Naive thymus-derived CD4-positive, alpha-beta T cell (primary cell): ENCODE measurements at regions not wholly inside any gene's neighbourhood (a gene's known extent, or its start where the extent isn't known, plus 50 kb on each side); places are given as distances from the start of the nearest gene placed in this dataset.
A peak's percentile ranks its signal among the peaks of the same experiment; 100 is the strongest.

Experiments used
- ATAC-seq: fragments of 150-1000 bp; cut with Tn5 transposase; 2 replicates; pipeline ENCODE4 v1.10.0; 2021; ENCODE audit warnings: mild to moderate bottlenecking, moderate library complexity
- CTCF ChIA-PET: fragments of 350-600 bp; sonication (Branson Sonifier 250); formaldehyde crosslinking; loops from one replicate; lab custom pipeline; 2021; ENCODE audit warnings: antibody characterized with exemption; lab: Charles Lee
- POLR2A ChIA-PET: fragments of 350-600 bp; sonication (Branson Sonifier 250); formaldehyde crosslinking; loops from one replicate; lab custom pipeline; 2021; ENCODE audit warnings: antibody characterized with exemption, inconsistent platforms; lab: Charles Lee
- DNase-seq, 9 donors: peaks; one replicate each; pipeline versions ENCODE4 v3.0.0 to v3.0.0-alpha.2; 2020 to 2022; ENCODE audit warnings: mixed read lengths in 1 of 9
- H3K27ac ChIP-seq: one replicate; pipeline ENCODE4 v1.7.0; 2013; ENCODE audit warnings: mild to moderate bottlenecking, low read depth, low read length, moderate library complexity
- H3K27me3 ChIP-seq, 2 donors: one replicate each; pipeline ENCODE4 v1.7.0; 2013; ENCODE audit warnings: low read length in 2 of 2, mild to moderate bottlenecking in 2 of 2, moderate library complexity in 2 of 2; ENCODE audit not compliant: control insufficient read depth in 2 of 2, insufficient read depth in 2 of 2
- H3K36me3 ChIP-seq, 3 experiments: 1 replicate in 2 of 3; 2 replicates in 1 of 3; pipeline ENCODE4 v1.7.0; 2013; ENCODE audit warnings: low read length in 3 of 3, mild to moderate bottlenecking in 3 of 3, moderate library complexity in 1 of 3; ENCODE audit not compliant: insufficient read depth in 3 of 3, control insufficient read depth in 2 of 3
- H3K4me1 ChIP-seq, 2 donors: one replicate each; pipeline ENCODE4 v1.7.0; 2013; ENCODE audit warnings: low read length in 2 of 2, mild to moderate bottlenecking in 2 of 2, moderate library complexity in 1 of 2; ENCODE audit not compliant: control insufficient read depth in 2 of 2, insufficient read depth in 2 of 2
- H3K4me3 ChIP-seq: 2 replicates; pipeline ENCODE4 v1.7.0; 2013; ENCODE audit warnings: mild to moderate bottlenecking, low read length
- H3K9me3 ChIP-seq, 3 experiments: 1 replicate in 2 of 3; 2 replicates in 1 of 3; pipeline ENCODE4 v1.7.0; 2013; ENCODE audit warnings: low read length in 3 of 3; ENCODE audit not compliant: control insufficient read depth in 2 of 3
- H3K27ac Mint-ChIP-seq, 9 donors: one replicate each; pipeline ENCODE4 v1.8.0; 2020 to 2022; ENCODE audit warnings: mixed read lengths in 9 of 9, mild to moderate bottlenecking in 8 of 9, moderate library complexity in 5 of 9, inconsistent platforms in 2 of 9
- H3K27me3 Mint-ChIP-seq, 5 donors: one replicate each; pipeline ENCODE4 v1.8.0; 2021 to 2022; ENCODE audit warnings: mixed read lengths in 5 of 5, mild to moderate bottlenecking in 1 of 5
- H3K36me3 Mint-ChIP-seq, 5 donors: one replicate each; pipeline ENCODE4 v1.8.0; 2020 to 2022; ENCODE audit warnings: mixed read lengths in 5 of 5, mild to moderate bottlenecking in 3 of 5, inconsistent platforms in 1 of 5
- H3K4me1 Mint-ChIP-seq, 7 donors: one replicate each; pipeline ENCODE4 v1.8.0; 2020 to 2022; ENCODE audit warnings: mixed read lengths in 7 of 7, mild to moderate bottlenecking in 3 of 7, inconsistent platforms in 1 of 7
- H3K4me3 Mint-ChIP-seq, 10 donors: one replicate each; pipeline ENCODE4 v1.8.0; 2020 to 2022; ENCODE audit warnings: mild to moderate bottlenecking in 10 of 10, mixed read lengths in 10 of 10, moderate library complexity in 6 of 10, inconsistent platforms in 2 of 10
- H3K9me3 Mint-ChIP-seq, 11 donors: one replicate each; pipeline ENCODE4 v1.8.0; 2020 to 2022; ENCODE audit warnings: mixed read lengths in 11 of 11, mild to moderate bottlenecking in 4 of 11, inconsistent platforms in 1 of 11, moderate library complexity in 1 of 11
- intact Hi-C, 2 donors: fragments of 100-400 bp; cut with micrococcal nuclease; formaldehyde crosslinking; loops; one replicate each; pipeline ENCODE4 v1.15.1; 2023

GRCh38 chr11:82586581-82586980 lies 147.1 kb downstream of the FAM181B start:
- no peak for ATAC-seq
- no peak for DNase-seq
- ChIA-PET CTCF (no interaction called here), POLR2A (no interaction called here)
- Mint-ChIP-seq H3K9me3 (peaks cover 0 to 11% (median 0%) of the 10 kb centered on the region in 11 donors), H3K4me3 (no peak overlapping the region), H3K27me3 (peaks cover 0 to 5% (median 0%) of the 10 kb centered on the region in 5 donors), H3K36me3 (no peaks in the 10 kb centered on the region), H3K4me1 (no peaks in the 10 kb centered on the region), H3K27ac (no peak overlapping the region)
- H3K4me1 ChIP-seq = no peaks in the 10 kb centered on the region
- no peaks in the 10 kb centered on the region for H3K27me3 ChIP-seq
- no peaks in the 10 kb centered on the region for H3K9me3 ChIP-seq
- intact Hi-C loops = no loop called here
- no peaks in the 10 kb centered on the region for H3K36me3 ChIP-seq
- no peak overlapping the region for H3K4me3 ChIP-seq
- H3K27ac ChIP-seq = no peak overlapping the region

- no peaks in the 10 kb centered on the region for H3K4me1 ChIP-seq
- ChIA-PET CTCF (no interaction called here), POLR2A (no interaction called here)
- no peaks in the 10 kb centered on the region for H3K36me3 ChIP-seq
- ATAC-seq = no peak
- intact Hi-C loops = no loop called here
- H3K36me3 Mint-ChIP-seq = peaks cover 0 to 3% (median 0%) of the 10 kb centered on the region in 5 donors
- H3K27me3 Mint-ChIP-seq = peaks cover 0 to 21% (median 7%) of the 10 kb centered on the region in 5 donors
- no peak overlapping the region for H3K4me3 Mint-ChIP-seq
- no peak overlapping the region for H3K4me3 ChIP-seq
- H3K9me3 ChIP-seq = no peaks in the 10 kb centered on the region
- no peak overlapping the region for H3K27ac ChIP-seq
- H3K4me1 Mint-ChIP-seq = no peaks in the 10 kb centered on the region
- H3K27ac Mint-ChIP-seq = no peak overlapping the region
- DNase-seq = no peak
- H3K27me3 ChIP-seq = no peaks in the 10 kb centered on the region
- H3K9me3 Mint-ChIP-seq = peaks cover 0 to 6% (median 2%) of the 10 kb centered on the region in 11 donors
Measured at GRCh38 chr11:82577246-82577645, 156.4 kb downstream of the FAM181B start.

GRCh38 chr11:82560836-82561235 lies 172.8 kb downstream of the FAM181B start:
- intact Hi-C loops = no loop called here
- H3K27ac Mint-ChIP-seq = no peak overlapping the region
- DNase-seq = no peak

GRCh38 chr11:82559609-82560008 lies 174.1 kb downstream of the FAM181B start:
- CTCF ChIA-PET = no interaction called here
- intact Hi-C loops = no loop called here

More at GRCh38 chr11:82560836-82561235, 172.8 kb downstream of the FAM181B start:
- no peaks in the 10 kb centered on the region for H3K9me3 ChIP-seq
- H3K36me3 Mint-ChIP-seq = no peaks in the 10 kb centered on the region
- POLR2A ChIA-PET = no interaction called here
- H3K4me1 ChIP-seq = no peaks in the 10 kb centered on the region
- H3K36me3 ChIP-seq = no peaks in the 10 kb centered on the region
- no peak overlapping the region for H3K4me3 Mint-ChIP-seq
- no peaks in the 10 kb centered on the region for H3K4me1 Mint-ChIP-seq
- ATAC-seq = no peak
- H3K9me3 Mint-ChIP-seq = peaks cover 0 to 4% (median 0%) of the 10 kb centered on the region in 11 donors
- peaks cover 0 to 13% (median 4%) of the 10 kb centered on the region in 5 donors for H3K27me3 Mint-ChIP-seq
- no peaks in the 10 kb centered on the region for H3K27me3 ChIP-seq
- H3K27ac ChIP-seq = no peak overlapping the region
- CTCF ChIA-PET = no interaction called here
- H3K4me3 ChIP-seq = no peak overlapping the region

GRCh38 chr11:82557274-82557673 lies 176.4 kb downstream of the FAM181B start:
- H3K36me3 ChIP-seq = no peaks in the 10 kb centered on the region
- H3K27me3 ChIP-seq = no peaks in the 10 kb centered on the region
- no peaks in the 10 kb centered on the region for H3K4me1 ChIP-seq
- DNase-seq (no peak), ATAC-seq (peak; percentile 68)
- H3K4me3 Mint-ChIP-seq = no peak overlapping the region
- peaks cover 0 to 4% (median 0%) of the 10 kb centered on the region in 11 donors for H3K9me3 Mint-ChIP-seq
- H3K36me3 Mint-ChIP-seq = no peaks in the 10 kb centered on the region
- intact Hi-C loops = no loop called here
- H3K4me3 ChIP-seq = no peak overlapping the region
- CTCF ChIA-PET = no interaction called here
- no peak overlapping the region for H3K27ac ChIP-seq
- POLR2A ChIA-PET = interaction anchor here (0.6 kb wide), 1 partner anchor 850 kb away, joined by 3 read pairs; no protein-coding TSS in a partner anchor
- no peaks in the 10 kb centered on the region for H3K4me1 Mint-ChIP-seq
- H3K27ac Mint-ChIP-seq = no peak overlapping the region
- H3K27me3 Mint-ChIP-seq = peaks cover 0 to 16% (median 3%) of the 10 kb centered on the region in 5 donors
- no peaks in the 10 kb centered on the region for H3K9me3 ChIP-seq

More at GRCh38 chr11:82559609-82560008, 174.1 kb downstream of the FAM181B start:
- no peaks in the 10 kb centered on the region for H3K36me3 Mint-ChIP-seq
- no peak overlapping the region for H3K27ac Mint-ChIP-seq
- ATAC-seq = no peak
- peaks cover 0 to 4% (median 0%) of the 10 kb centered on the region in 11 donors for H3K9me3 Mint-ChIP-seq
- Histone ChIP-seq H3K4me3 (no peak overlapping the region), H3K9me3 (no peaks in the 10 kb centered on the region), H3K4me1 (no peaks in the 10 kb centered on the region), H3K27me3 (no peaks in the 10 kb centered on the region), H3K27ac (no peak overlapping the region), H3K36me3 (no peaks in the 10 kb centered on the region)
- H3K27me3 Mint-ChIP-seq = peaks cover 0 to 16% (median 3%) of the 10 kb centered on the region in 5 donors
- no peaks in the 10 kb centered on the region for H3K4me1 Mint-ChIP-seq
- H3K4me3 Mint-ChIP-seq = no peak overlapping the region
- POLR2A ChIA-PET = no interaction called here
- DNase-seq = no peak

GRCh38 chr11:82556210-82556609 lies 177.5 kb downstream of the FAM181B start:
- Mint-ChIP-seq H3K27me3 (peaks cover 0 to 21% (median 1%) of the 10 kb centered on the region in 5 donors), H3K9me3 (peaks cover 0 to 6% (median 0%) of the 10 kb centered on the region in 11 donors), H3K4me3 (no peak overlapping the region), H3K36me3 (no peaks in the 10 kb centered on the region), H3K27ac (no peak overlapping the region), H3K4me1 (no peaks in the 10 kb centered on the region)
- H3K9me3 ChIP-seq = no peaks in the 10 kb centered on the region
- H3K27ac ChIP-seq = no peak overlapping the region
- H3K36me3 ChIP-seq = no peaks in the 10 kb centered on the region
- intact Hi-C loops = no loop called here
- ATAC-seq (no peak), DNase-seq (no peak)
- H3K4me1 ChIP-seq = no peaks in the 10 kb centered on the region
- no peak overlapping the region for H3K4me3 ChIP-seq
- H3K27me3 ChIP-seq = no peaks in the 10 kb centered on the region
- ChIA-PET POLR2A (no interaction called here), CTCF (no interaction called here)
